ENCODE measurements at regions not wholly inside any gene's neighbourhood (a gene's known extent, or its start where the extent isn't known, plus 50 kb on each side); places are given as distances from the start of the nearest gene placed in this dataset.

GRCh38 chr4:134812611-134813010 lies 611.0 kb upstream of the PABPC4L start:
- Histone ChIP-seq H3K4me1 (no peaks in the 10 kb centered on the region), H3K27me3 (no peaks in the 10 kb centered on the region), H3K9ac (ENCODE audit: low read depth in 2 of 2, low read length in 2 of 2) (no peak overlapping the region), H3K27ac (no peak overlapping the region), H3K4me3 (no peak overlapping the region), H3K9me3 (no peaks in the 10 kb centered on the region), H3K36me3 (no peaks in the 10 kb centered on the region)
- TF ChIP-seq, protein P1, sequence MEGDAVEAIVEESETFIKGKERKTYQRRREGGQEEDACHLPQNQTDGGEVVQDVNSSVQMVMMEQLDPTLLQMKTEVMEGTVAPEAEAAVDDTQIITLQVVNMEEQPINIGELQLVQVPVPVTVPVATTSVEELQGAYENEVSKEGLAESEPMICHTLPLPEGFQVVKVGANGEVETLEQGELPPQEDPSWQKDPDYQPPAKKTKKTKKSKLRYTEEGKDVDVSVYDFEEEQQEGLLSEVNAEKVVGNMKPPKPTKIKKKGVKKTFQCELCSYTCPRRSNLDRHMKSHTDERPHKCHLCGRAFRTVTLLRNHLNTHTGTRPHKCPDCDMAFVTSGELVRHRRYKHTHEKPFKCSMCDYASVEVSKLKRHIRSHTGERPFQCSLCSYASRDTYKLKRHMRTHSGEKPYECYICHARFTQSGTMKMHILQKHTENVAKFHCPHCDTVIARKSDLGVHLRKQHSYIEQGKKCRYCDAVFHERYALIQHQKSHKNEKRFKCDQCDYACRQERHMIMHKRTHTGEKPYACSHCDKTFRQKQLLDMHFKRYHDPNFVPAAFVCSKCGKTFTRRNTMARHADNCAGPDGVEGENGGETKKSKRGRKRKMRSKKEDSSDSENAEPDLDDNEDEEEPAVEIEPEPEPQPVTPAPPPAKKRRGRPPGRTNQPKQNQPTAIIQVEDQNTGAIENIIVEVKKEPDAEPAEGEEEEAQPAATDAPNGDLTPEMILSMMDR (IDR thresholded peaks at IDR 0.05): no peak
- no peak for DNase-seq
- intact Hi-C loops (cut with DNase I): no loop called here

- TF ChIP-seq, protein P1 (IDR thresholded peaks at IDR 0.05): no peak
- H3K4me1 ChIP-seq: no peaks in the 10 kb centered on the region
- no peaks in the 10 kb centered on the region for H3K27me3 ChIP-seq
- no peak overlapping the region for H3K27ac ChIP-seq
- no peaks in the 10 kb centered on the region for H3K36me3 ChIP-seq
- intact Hi-C loops (cut with DNase I): no loop called here
- no peaks in the 10 kb centered on the region for H3K9me3 ChIP-seq
- H3K9ac ChIP-seq (ENCODE audit: low read depth in 2 of 2, low read length in 2 of 2): no peak overlapping the region
- no peak overlapping the region for H3K4me3 ChIP-seq
- DNase-seq: no peak
Observed at GRCh38 chr4:134807231-134807745, 605.7 kb upstream of the PABPC4L start.

DNA sequence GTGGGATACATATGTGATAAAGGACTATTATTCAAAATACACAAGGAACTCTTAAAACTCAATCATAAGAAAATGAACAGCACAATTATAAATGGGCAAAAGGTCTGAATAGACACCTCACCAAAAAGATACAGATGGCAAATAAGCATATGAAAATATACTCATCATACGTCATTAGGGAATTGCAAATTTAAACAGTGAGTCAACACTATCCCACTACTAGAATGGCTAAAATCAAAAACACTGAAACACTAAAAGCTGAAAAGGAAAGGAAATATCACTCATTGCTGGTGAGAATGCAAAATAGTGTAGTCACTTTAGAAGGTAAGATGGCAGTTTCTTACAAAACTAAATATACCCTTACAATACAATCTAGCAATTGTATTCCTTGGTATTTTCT lies 597.0 kb upstream of the PABPC4L start:
- Histone ChIP-seq H3K27ac (no peak overlapping the region), H3K4me1 (no peaks in the 10 kb centered on the region), H3K9ac (ENCODE audit: low read depth in 2 of 2, low read length in 2 of 2) (no peak overlapping the region), H3K4me3 (no peak overlapping the region), H3K27me3 (no peaks in the 10 kb centered on the region), H3K36me3 (no peaks in the 10 kb centered on the region), H3K9me3 (no peaks in the 10 kb centered on the region)
- no peak for DNase-seq
- TF ChIP-seq, protein P1 (IDR thresholded peaks at IDR 0.05): no peak
- intact Hi-C loops (cut with DNase I): no loop called here

DNA sequence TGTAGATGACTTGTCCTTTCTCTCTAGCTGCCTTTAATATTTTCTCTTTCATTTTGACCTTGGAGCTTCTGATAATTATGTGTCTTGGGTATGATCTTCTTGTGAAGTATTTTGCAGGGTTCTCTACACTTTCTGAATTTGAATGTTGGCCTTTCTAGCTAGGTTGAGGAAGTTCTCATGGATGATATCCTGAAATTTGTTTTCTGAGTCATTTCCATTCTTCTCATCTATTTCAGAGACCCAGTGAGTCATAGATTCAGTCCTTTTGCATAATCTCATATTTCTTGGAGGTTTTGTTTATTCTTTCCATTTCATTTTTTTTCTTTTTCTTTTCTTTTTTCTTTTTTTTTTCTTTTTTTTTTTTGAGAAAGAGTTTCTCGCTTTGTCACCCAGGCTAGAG lies 585.7 kb upstream of the PABPC4L start:
- H3K36me3 ChIP-seq: no peaks in the 10 kb centered on the region
- H3K4me1 ChIP-seq: no peaks in the 10 kb centered on the region
- no peak overlapping the region for H3K9ac ChIP-seq (ENCODE audit: low read depth in 2 of 2, low read length in 2 of 2)
- H3K27ac ChIP-seq: no peak overlapping the region
- no peaks in the 10 kb centered on the region for H3K9me3 ChIP-seq
- no peak overlapping the region for H3K4me3 ChIP-seq
- DNase-seq: no peak
- intact Hi-C loops (cut with DNase I): no loop called here
- TF ChIP-seq, protein P1 (IDR thresholded peaks at IDR 0.05): no peak
- no peaks in the 10 kb centered on the region for H3K27me3 ChIP-seq

DNA sequence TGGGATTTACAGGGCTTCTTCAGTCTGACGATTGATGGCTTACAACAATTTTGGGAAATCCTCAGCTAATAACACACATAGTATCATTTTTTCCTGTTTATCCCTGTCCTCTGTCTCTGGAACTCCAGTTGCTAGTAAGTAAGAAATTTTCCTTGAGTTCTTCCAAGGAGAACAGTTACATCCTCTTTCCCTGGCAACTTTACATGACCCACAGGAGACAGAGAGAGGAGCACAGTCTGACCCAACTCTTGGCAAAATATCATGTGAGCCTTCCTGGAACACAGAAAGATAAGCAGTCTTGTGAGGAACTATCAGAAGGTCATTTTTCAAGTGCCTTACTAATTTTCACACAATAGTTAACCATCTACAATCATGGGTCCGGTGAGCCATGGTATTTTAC lies 578.7 kb upstream of the PABPC4L start:
- H3K9ac ChIP-seq (ENCODE audit: low read depth in 2 of 2, low read length in 2 of 2): no peak overlapping the region
- H3K27ac ChIP-seq: no peak overlapping the region
- H3K4me1 ChIP-seq: no peaks in the 10 kb centered on the region
- no peak overlapping the region for H3K4me3 ChIP-seq
- H3K36me3 ChIP-seq: no peaks in the 10 kb centered on the region
- DNase-seq: no peak
- H3K27me3 ChIP-seq: no peaks in the 10 kb centered on the region
- intact Hi-C loops (cut with DNase I): no loop called here
- no peaks in the 10 kb centered on the region for H3K9me3 ChIP-seq
- TF ChIP-seq, protein P1 (IDR thresholded peaks at IDR 0.05): no peak
